ENCODE measurements at regions not wholly inside any gene's neighbourhood (a gene's known extent, or its start where the extent isn't known, plus 50 kb on each side); places are given as distances from the start of the nearest gene placed in this dataset.

DNA sequence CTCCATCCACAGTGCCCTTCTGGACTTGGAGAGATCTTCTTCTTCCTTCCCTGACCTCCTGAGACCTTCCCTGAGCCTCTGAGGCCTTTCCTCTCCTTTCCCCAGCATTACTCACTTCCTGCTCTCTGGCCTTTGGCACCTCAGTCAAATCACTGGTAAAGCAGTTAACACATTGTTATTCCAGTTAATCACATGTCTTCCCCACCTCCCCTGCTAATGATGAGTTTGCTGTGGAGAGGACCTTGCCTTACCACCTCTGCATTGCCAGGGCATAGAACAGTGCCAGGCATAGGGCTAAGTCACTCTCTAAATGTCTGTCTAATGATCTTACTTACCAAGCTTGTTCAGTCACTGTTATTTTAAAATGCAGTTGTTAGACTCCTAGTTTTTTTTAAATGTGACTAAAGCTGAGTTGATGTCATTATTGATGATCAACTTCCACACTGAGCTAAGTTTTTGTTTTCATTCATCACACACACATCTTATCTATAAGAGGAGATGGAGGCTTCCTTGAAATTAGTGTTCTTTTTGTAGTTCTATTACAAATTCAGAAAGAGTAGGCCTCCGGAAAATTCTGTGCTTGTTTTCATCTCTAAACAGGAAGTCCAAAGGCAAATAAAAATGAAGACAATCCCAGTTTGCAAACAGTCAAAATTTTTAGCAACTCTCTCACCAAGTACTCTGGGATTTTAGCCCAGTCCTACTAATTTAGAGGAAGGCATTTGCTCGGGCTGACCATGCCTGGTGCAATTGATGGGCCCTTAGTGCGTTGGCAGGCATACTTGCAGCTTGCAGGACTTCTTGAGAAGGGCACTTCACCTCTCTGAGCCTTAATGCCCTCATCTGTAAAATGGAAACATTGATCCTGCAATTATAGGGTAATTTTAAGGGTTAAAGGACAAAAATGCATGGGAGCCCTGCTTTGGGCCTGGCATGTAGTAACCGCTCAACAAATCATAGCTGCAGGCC is 113.7 kb upstream of the SPRED2 start:
- no peak overlapping the region for H3K4me2 ChIP-seq (ENCODE audit: low read depth, low read length, poor library complexity, severe bottlenecking)
- H3K9me2 ChIP-seq (replicated peaks; ENCODE audit: low read depth, low read length): no peaks in the 10 kb centered on the region
- H3K79me2 ChIP-seq (ENCODE audit: insufficient read depth, low read length): no peaks in the 10 kb centered on the region
- TF ChIP-seq, protein P1, sequence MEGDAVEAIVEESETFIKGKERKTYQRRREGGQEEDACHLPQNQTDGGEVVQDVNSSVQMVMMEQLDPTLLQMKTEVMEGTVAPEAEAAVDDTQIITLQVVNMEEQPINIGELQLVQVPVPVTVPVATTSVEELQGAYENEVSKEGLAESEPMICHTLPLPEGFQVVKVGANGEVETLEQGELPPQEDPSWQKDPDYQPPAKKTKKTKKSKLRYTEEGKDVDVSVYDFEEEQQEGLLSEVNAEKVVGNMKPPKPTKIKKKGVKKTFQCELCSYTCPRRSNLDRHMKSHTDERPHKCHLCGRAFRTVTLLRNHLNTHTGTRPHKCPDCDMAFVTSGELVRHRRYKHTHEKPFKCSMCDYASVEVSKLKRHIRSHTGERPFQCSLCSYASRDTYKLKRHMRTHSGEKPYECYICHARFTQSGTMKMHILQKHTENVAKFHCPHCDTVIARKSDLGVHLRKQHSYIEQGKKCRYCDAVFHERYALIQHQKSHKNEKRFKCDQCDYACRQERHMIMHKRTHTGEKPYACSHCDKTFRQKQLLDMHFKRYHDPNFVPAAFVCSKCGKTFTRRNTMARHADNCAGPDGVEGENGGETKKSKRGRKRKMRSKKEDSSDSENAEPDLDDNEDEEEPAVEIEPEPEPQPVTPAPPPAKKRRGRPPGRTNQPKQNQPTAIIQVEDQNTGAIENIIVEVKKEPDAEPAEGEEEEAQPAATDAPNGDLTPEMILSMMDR (conservative IDR thresholded peaks at IDR 0.05; ENCODE audit: low read length): no peak
- TF ChIP-seq EZH2phosphoT487 (IDR thresholded peaks at IDR 0.05; ENCODE audit: borderline replicate concordance): no peak
- no peaks in the 10 kb centered on the region for H3F3A ChIP-seq (ENCODE audit: low read depth)
- no peaks in the 10 kb centered on the region for H3K4me1 ChIP-seq (ENCODE audit: insufficient read depth, low read length, poor library complexity, severe bottlenecking)
- H3K9me3 ChIP-seq (ENCODE audit: insufficient read depth, low read depth, low read length): no peaks in the 10 kb centered on the region
- H2AFZ ChIP-seq (ENCODE audit: low read length): 0 out of 2 replicates have a peak overlapping the region, but pooled peaks have one; percentile 43
- H3K27me3 ChIP-seq (ENCODE audit: insufficient read depth, low read length, poor library complexity, severe bottlenecking): no peaks in the 10 kb centered on the region
- no peaks in the 10 kb centered on the region for H4K20me1 ChIP-seq (ENCODE audit: insufficient read depth, low read length, poor library complexity, severe bottlenecking)
- no peaks in the 10 kb centered on the region for H3K36me3 ChIP-seq (ENCODE audit: insufficient read depth, low read length)
- no peak overlapping the region for H3K9ac ChIP-seq (ENCODE audit: low read depth, low read length, poor library complexity, severe bottlenecking)
- H3K4me3 ChIP-seq (ENCODE audit: low read length, poor library complexity, severe bottlenecking): no peak overlapping the region

DNA sequence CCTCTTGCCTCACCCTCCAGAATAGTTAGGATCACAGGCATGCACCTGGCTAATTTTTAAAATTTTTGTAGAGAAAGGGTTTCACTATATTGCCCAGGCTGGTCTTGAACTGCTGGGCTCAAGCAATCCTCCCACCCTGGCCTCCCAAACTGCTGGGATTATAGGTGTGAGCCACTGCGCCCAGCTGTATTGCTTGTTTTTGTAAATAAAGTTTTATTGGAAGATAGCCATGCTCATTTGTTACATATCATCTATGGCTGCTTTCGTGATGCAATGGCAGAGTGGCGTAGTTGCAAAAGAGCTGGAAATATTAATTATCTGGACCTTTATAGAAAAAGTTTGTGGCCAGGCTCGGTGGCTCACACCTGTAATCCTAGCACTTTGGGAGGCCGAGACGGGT is 109.4 kb upstream of the SPRED2 start:
- TF ChIP-seq, protein P1 (conservative IDR thresholded peaks at IDR 0.05; ENCODE audit: low read length): no peak
- TF ChIP-seq EZH2phosphoT487 (IDR thresholded peaks at IDR 0.05; ENCODE audit: borderline replicate concordance): no peak
- no peaks in the 10 kb centered on the region for H3F3A ChIP-seq (ENCODE audit: low read depth)

DNA sequence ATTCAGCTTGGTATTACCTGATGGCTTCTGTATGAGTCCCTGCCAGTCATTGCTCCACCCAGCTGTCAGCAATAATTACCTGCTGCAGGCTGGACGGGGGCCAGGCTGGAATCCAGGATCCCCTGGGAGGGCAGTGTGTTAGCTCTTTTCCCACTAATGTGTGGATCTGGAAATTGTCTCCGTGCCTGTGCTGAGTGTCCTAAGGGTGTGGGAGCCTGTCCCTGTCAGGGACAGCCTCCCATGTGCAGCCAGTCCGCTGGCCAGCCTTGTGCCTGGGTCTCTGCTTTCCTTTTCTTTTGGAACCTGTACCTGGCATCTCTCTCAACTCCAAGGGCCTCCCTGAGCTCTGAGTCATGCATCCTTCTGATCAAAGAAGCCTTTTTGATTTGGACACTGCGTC is 107.2 kb upstream of the SPRED2 start:
- no peaks in the 10 kb centered on the region for H3K36me3 ChIP-seq (ENCODE audit: insufficient read depth, low read length)
- no peaks in the 10 kb centered on the region for H4K20me1 ChIP-seq (ENCODE audit: insufficient read depth, low read length, poor library complexity, severe bottlenecking)
- H3K27me3 ChIP-seq (ENCODE audit: insufficient read depth, low read length, poor library complexity, severe bottlenecking): no peaks in the 10 kb centered on the region
- H3K9me3 ChIP-seq (ENCODE audit: insufficient read depth, low read depth, low read length): no peaks in the 10 kb centered on the region
- no peaks in the 10 kb centered on the region for H3K79me2 ChIP-seq (ENCODE audit: insufficient read depth, low read length)
- no peaks in the 10 kb centered on the region for H3K4me1 ChIP-seq (ENCODE audit: insufficient read depth, low read length, poor library complexity, severe bottlenecking)
- no peaks in the 10 kb centered on the region for H3F3A ChIP-seq (ENCODE audit: low read depth)
- no peaks in the 10 kb centered on the region for H3K9me2 ChIP-seq (replicated peaks; ENCODE audit: low read depth, low read length)
- TF ChIP-seq, protein P1 (conservative IDR thresholded peaks at IDR 0.05; ENCODE audit: low read length): no peak
- no peak for TF ChIP-seq EZH2phosphoT487 (IDR thresholded peaks at IDR 0.05; ENCODE audit: borderline replicate concordance)
- no peak overlapping the region for H3K9ac ChIP-seq (ENCODE audit: low read depth, low read length, poor library complexity, severe bottlenecking)
- no peak overlapping the region for H3K4me2 ChIP-seq (ENCODE audit: low read depth, low read length, poor library complexity, severe bottlenecking)
- no peak overlapping the region for H2AFZ ChIP-seq (ENCODE audit: low read length)
- H3K4me3 ChIP-seq (ENCODE audit: low read length, poor library complexity, severe bottlenecking): no peak overlapping the region

More for the DNA sequence above, 109.4 kb upstream of the SPRED2 start:
- H3K9me3 ChIP-seq (ENCODE audit: insufficient read depth, low read depth, low read length): no peaks in the 10 kb centered on the region
- H3K4me2 ChIP-seq (ENCODE audit: low read depth, low read length, poor library complexity, severe bottlenecking): no peak overlapping the region
- no peak overlapping the region for H3K4me3 ChIP-seq (ENCODE audit: low read length, poor library complexity, severe bottlenecking)
- no peak overlapping the region for H3K9ac ChIP-seq (ENCODE audit: low read depth, low read length, poor library complexity, severe bottlenecking)
- H3K9me2 ChIP-seq (replicated peaks; ENCODE audit: low read depth, low read length): no peaks in the 10 kb centered on the region
- no peaks in the 10 kb centered on the region for H3K36me3 ChIP-seq (ENCODE audit: insufficient read depth, low read length)
- no peak overlapping the region for H2AFZ ChIP-seq (ENCODE audit: low read length)
- H3K79me2 ChIP-seq (ENCODE audit: insufficient read depth, low read length): no peaks in the 10 kb centered on the region
- no peaks in the 10 kb centered on the region for H3K4me1 ChIP-seq (ENCODE audit: insufficient read depth, low read length, poor library complexity, severe bottlenecking)
- H3K27me3 ChIP-seq (ENCODE audit: insufficient read depth, low read length, poor library complexity, severe bottlenecking): no peaks in the 10 kb centered on the region
- H4K20me1 ChIP-seq (ENCODE audit: insufficient read depth, low read length, poor library complexity, severe bottlenecking): no peaks in the 10 kb centered on the region

All from Loucy (cell line).